C4-2B (cell line): ENCODE measurements at regions not wholly inside any gene's neighbourhood (a gene's known extent, or its start where the extent isn't known, plus 50 kb on each side); places are given as distances from the start of the nearest gene placed in this dataset.

ENCODE experiments used
- ZFX ChIP-seq: fragments of 450-650 bp; IDR thresholded peaks from 2 replicates; pipeline ENCODE4 v1.6.1; 2017
- TF ChIP-seq, protein P1 (sequence below): fragments of 450-650 bp; conservative IDR thresholded peaks from 2 replicates; pipeline ENCODE4 v1.5.1; 2017; ENCODE audit warnings: mild to moderate bottlenecking

DNA sequence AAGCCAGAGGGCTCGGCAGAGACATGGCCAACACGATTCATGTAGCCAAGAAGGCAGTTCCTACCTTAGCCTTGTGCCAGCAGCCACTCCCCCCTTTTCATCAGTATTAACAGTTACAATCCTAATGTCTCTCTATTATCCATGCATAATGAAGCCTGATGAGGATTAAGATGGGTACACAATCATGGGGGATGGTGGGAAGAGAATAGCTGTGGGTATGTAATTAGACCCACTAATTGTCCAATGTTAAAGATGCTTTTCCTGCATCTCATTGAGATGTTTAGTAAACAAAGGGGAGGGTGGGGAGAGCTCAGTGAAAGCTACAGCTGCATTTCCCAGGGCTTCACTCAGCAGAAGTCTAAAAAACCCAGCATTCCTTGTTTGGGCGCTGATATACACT is 70.4 kb upstream of the CMKLR1 start:
- TF ChIP-seq, protein P1, sequence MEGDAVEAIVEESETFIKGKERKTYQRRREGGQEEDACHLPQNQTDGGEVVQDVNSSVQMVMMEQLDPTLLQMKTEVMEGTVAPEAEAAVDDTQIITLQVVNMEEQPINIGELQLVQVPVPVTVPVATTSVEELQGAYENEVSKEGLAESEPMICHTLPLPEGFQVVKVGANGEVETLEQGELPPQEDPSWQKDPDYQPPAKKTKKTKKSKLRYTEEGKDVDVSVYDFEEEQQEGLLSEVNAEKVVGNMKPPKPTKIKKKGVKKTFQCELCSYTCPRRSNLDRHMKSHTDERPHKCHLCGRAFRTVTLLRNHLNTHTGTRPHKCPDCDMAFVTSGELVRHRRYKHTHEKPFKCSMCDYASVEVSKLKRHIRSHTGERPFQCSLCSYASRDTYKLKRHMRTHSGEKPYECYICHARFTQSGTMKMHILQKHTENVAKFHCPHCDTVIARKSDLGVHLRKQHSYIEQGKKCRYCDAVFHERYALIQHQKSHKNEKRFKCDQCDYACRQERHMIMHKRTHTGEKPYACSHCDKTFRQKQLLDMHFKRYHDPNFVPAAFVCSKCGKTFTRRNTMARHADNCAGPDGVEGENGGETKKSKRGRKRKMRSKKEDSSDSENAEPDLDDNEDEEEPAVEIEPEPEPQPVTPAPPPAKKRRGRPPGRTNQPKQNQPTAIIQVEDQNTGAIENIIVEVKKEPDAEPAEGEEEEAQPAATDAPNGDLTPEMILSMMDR = no peak
- no peak for TF ChIP-seq ZFX
